H1 (cell line): ENCODE measurements at regions not wholly inside any gene's neighbourhood (a gene's known extent, or its start where the extent isn't known, plus 50 kb on each side); places are given as distances from the start of the nearest gene placed in this dataset.

Experiments
- CTCF ChIA-PET: fragments of 300-600 bp; sonication (Branson Sonifier 250); formaldehyde crosslinking; loops from one replicate; lab custom pipeline; 2021; ENCODE audit not compliant: partially characterized antibody; lab: Charles Lee
- POLR2A ChIA-PET: fragments of 300-600 bp; sonication (Branson Sonifier 250); formaldehyde crosslinking; loops from one replicate; lab custom pipeline; 2021; ENCODE audit warnings: inconsistent platforms; ENCODE audit not compliant: partially characterized antibody; lab: Charles Lee
- DNase-seq, 2 experiments: peaks; one replicate each; pipeline versions ENCODE4 v3.0.0 to v3.0.0-alpha.2; 2010 to 2022; ENCODE audit warnings: low spot score in 2 of 2, low read depth in 1 of 2, mixed read lengths in 1 of 2
- FAIRE-seq: peaks from 2 replicates; lab custom pipeline; 2011; peaks lifted over from hg19 to GRCh38; lab: Jason Lieb, UNC
- H2AFZ ChIP-seq: 2 replicates; pipeline ENCODE4 v1.8.1; 2012; ENCODE audit warnings: low read length, inconsistent platforms
- H2AK5ac ChIP-seq: 2 replicates; pipeline ENCODE4 v1.6.1; 2013; ENCODE audit warnings: low read depth, low read length
- H2BK120ac ChIP-seq: replicated peaks from 2 replicates; pipeline ENCODE3; 2013; ENCODE audit warnings: low read depth, low read length, inconsistent platforms
- H2BK12ac ChIP-seq: 2 replicates; pipeline ENCODE4 v1.6.1; 2013; ENCODE audit warnings: low read depth, low read length
- H2BK15ac ChIP-seq: 2 replicates; pipeline ENCODE4 v1.6.1; 2013; ENCODE audit warnings: low read length
- H2BK20ac ChIP-seq: 2 replicates; pipeline ENCODE4 v1.6.1; 2013; ENCODE audit warnings: low read length
- H2BK5ac ChIP-seq: 2 replicates; pipeline ENCODE4 v1.6.1; 2013; ENCODE audit warnings: low read depth, low read length
- H3K14ac ChIP-seq: 2 replicates; pipeline ENCODE4 v1.6.1; 2013; ENCODE audit warnings: inconsistent platforms; ENCODE audit not compliant: insufficient read length
- H3K18ac ChIP-seq: 2 replicates; pipeline ENCODE4 v1.6.1; 2013; ENCODE audit warnings: low read length; ENCODE audit errors: extremely low read depth
- H3K23ac ChIP-seq: 2 replicates; pipeline ENCODE4 v1.6.1; 2013; ENCODE audit warnings: inconsistent platforms; ENCODE audit not compliant: insufficient read length
- H3K23me2 ChIP-seq: 2 replicates; pipeline ENCODE4 v1.6.1; 2013; ENCODE audit warnings: low read depth, low read length
- H3K27ac ChIP-seq: 2 replicates; pipeline ENCODE4 v1.6.1; 2011; ENCODE audit warnings: low read depth, low read length, inconsistent platforms
- H3K27me3 ChIP-seq, 4 experiments: replicated peaks in 1 of 4; 1 replicate in 1 of 4; 2 replicates in 3 of 4; pipeline versions ENCODE4 v1.6.1 to v1.8.1; 2011 to 2013; ENCODE audit warnings: low read length in 3 of 4, mild to moderate bottlenecking in 3 of 4, inconsistent platforms in 2 of 4, mixed read lengths in 2 of 4, moderate library complexity in 1 of 4; ENCODE audit not compliant: control insufficient read depth in 3 of 4, insufficient read depth in 3 of 4; ENCODE audit errors: extremely low read depth in 1 of 4
- H3K36me3 ChIP-seq, 4 experiments: 2 replicates each; pipeline versions ENCODE4 v1.6.1 to v1.8.1; 2011 to 2013; ENCODE audit warnings: mild to moderate bottlenecking in 4 of 4, low read length in 3 of 4, moderate library complexity in 2 of 4, control low read depth in 1 of 4, inconsistent platforms in 1 of 4; ENCODE audit not compliant: insufficient read depth in 4 of 4, control insufficient read depth in 2 of 4
- H3K4ac ChIP-seq: replicated peaks from 2 replicates; pipeline ENCODE3; 2013; ENCODE audit warnings: low read length, low read depth, mixed read lengths, inconsistent platforms; ENCODE audit not compliant: insufficient read length
- H3K4me1 ChIP-seq, 4 experiments: replicated peaks in 1 of 4; 1 replicate in 1 of 4; 2 replicates in 3 of 4; pipeline versions ENCODE4 v1.6.1 to v1.8.1; 2011 to 2013; ENCODE audit warnings: low read length in 3 of 4, inconsistent platforms in 2 of 4, mixed read lengths in 1 of 4; ENCODE audit not compliant: insufficient read depth in 4 of 4, control insufficient read depth in 3 of 4
- H3K4me2 ChIP-seq, 2 experiments: 2 replicates each; pipeline versions ENCODE4 v1.6.1 to v1.8.1; 2011 to 2013; ENCODE audit warnings: low read depth in 2 of 2, low read length in 2 of 2, control low read depth in 1 of 2, inconsistent platforms in 1 of 2, mild to moderate bottlenecking in 1 of 2; ENCODE audit not compliant: insufficient read depth in 1 of 2
- H3K4me3 ChIP-seq, 4 experiments: fragments of 200-600, 300-600 bp in 1 of 4; sonication (generic), shearing (Covaris generic), sonication (Bioruptor Twin) in 1 of 4; 2 replicates each; pipeline versions ENCODE4 v1.5.1 to v1.8.1; 2011 to 2016; ENCODE audit warnings: low read length in 4 of 4, low read depth in 3 of 4, control low read depth in 2 of 4, inconsistent platforms in 2 of 4, mild to moderate bottlenecking in 2 of 4, mixed read lengths in 1 of 4, moderate library complexity in 1 of 4; ENCODE audit not compliant: insufficient read depth in 2 of 4; ENCODE audit errors: extremely low read depth in 1 of 4
- H3K56ac ChIP-seq: replicated peaks from 2 replicates; pipeline ENCODE3; 2013; ENCODE audit warnings: low read depth, mild to moderate bottlenecking, mixed read lengths, low read length, inconsistent platforms; ENCODE audit not compliant: insufficient read length
- H3K79me1 ChIP-seq: 2 replicates; pipeline ENCODE4 v1.6.1; 2013; ENCODE audit warnings: low read depth, low read length, control low read depth
- H3K79me2 ChIP-seq, 2 experiments: 2 replicates each; pipeline versions ENCODE4 v1.6.1 to v1.8.1; 2012 to 2013; ENCODE audit warnings: low read length in 2 of 2, mild to moderate bottlenecking in 2 of 2, inconsistent platforms in 1 of 2; ENCODE audit not compliant: insufficient read depth in 2 of 2, control insufficient read depth in 1 of 2
- H3K9ac ChIP-seq, 4 experiments: replicated peaks in 1 of 4; 1 replicate in 1 of 4; 2 replicates in 3 of 4; pipeline versions ENCODE4 v1.6.1 to v1.8.1; 2011 to 2013; ENCODE audit warnings: low read depth in 3 of 4, low read length in 3 of 4, control low read depth in 2 of 4, mild to moderate bottlenecking in 2 of 4, moderate library complexity in 2 of 4, inconsistent platforms in 1 of 4; ENCODE audit errors: extremely low read depth in 1 of 4
- H3K9me3 ChIP-seq, 2 experiments: 2 replicates each; pipeline versions ENCODE4 v1.6.1 to v1.8.1; 2012 to 2013; ENCODE audit warnings: mild to moderate bottlenecking in 2 of 2, moderate library complexity in 2 of 2, control low read depth in 1 of 2, inconsistent platforms in 1 of 2, low read depth in 1 of 2, low read length in 1 of 2, mixed read lengths in 1 of 2; ENCODE audit not compliant: insufficient read depth in 2 of 2
- H4K20me1 ChIP-seq, 2 experiments: replicated peaks in 1 of 2; 2 replicates each; pipeline versions ENCODE3 to v1.8.1; 2011 to 2013; ENCODE audit warnings: inconsistent platforms in 2 of 2, low read length in 2 of 2, mild to moderate bottlenecking in 1 of 2; ENCODE audit not compliant: insufficient read depth in 2 of 2, control insufficient read depth in 1 of 2
- H4K5ac ChIP-seq: 2 replicates; pipeline ENCODE4 v1.6.1; 2013; ENCODE audit warnings: low read length, low read depth, mixed read lengths, inconsistent platforms; ENCODE audit not compliant: insufficient read length
- H4K8ac ChIP-seq: 2 replicates; pipeline ENCODE4 v1.8.0; 2013; ENCODE audit warnings: mild to moderate bottlenecking, moderate library complexity, low read length, inconsistent platforms; ENCODE audit not compliant: insufficient read depth; ENCODE audit errors: extremely low read depth
- H4K91ac ChIP-seq: replicated peaks from 2 replicates; pipeline ENCODE3; 2013; ENCODE audit warnings: low read length, mixed read lengths, inconsistent platforms; ENCODE audit not compliant: insufficient read length
- CBX5 ChIP-seq: fragments of 300-800, 300-1000 bp; sonication (generic); IDR thresholded peaks from 2 replicates; pipeline ENCODE4 v1.7.1; 2016; ENCODE audit warnings: antibody characterized with exemption, low read length, low read depth
- CBX8 ChIP-seq: fragments of 300-800, 300-1000 bp; sonication (generic); IDR thresholded peaks from 2 replicates; pipeline ENCODE4 v1.7.1; 2016; ENCODE audit warnings: low read depth, low read length, borderline replicate concordance
- EZH2 ChIP-seq: fragments of 200-600 bp; sonication (generic); IDR thresholded peaks from 2 replicates; pipeline ENCODE4 v1.7.1; 2012; ENCODE audit warnings: low read depth, mild to moderate bottlenecking, moderate library complexity, low read length, inconsistent platforms; ENCODE audit not compliant: severe bottlenecking
- FOSL1 ChIP-seq: IDR thresholded peaks from 2 replicates; pipeline ENCODE4 v1.6.1; 2011; ENCODE audit warnings: mild to moderate bottlenecking, low read depth, low read length, moderate library complexity; ENCODE audit not compliant: insufficient read depth
- GTF2F1 ChIP-seq: IDR thresholded peaks from 2 replicates; pipeline ENCODE4 v1.6.1; 2012; ENCODE audit warnings: low read depth, low read length, improper control_type of control experiment, borderline replicate concordance
- JUND ChIP-seq: IDR thresholded peaks from 2 replicates; pipeline ENCODE4 v1.6.1; 2011; ENCODE audit warnings: mild to moderate bottlenecking, improper control_type of control experiment, low read length
- POLR2AphosphoS5 ChIP-seq: IDR thresholded peaks from 2 replicates; pipeline ENCODE4 v1.6.1; 2011; ENCODE audit warnings: low read depth, low read length
- RNF2 ChIP-seq: fragments of 200-900, 300-1000 bp; sonication (generic); IDR thresholded peaks from 2 replicates; pipeline ENCODE4 v1.7.1; 2016; ENCODE audit warnings: borderline replicate concordance, low read depth, mild to moderate bottlenecking, antibody characterized with exemption, low read length; ENCODE audit not compliant: poor library complexity, severe bottlenecking; ENCODE audit errors: missing control alignments
- SIRT6 ChIP-seq: IDR thresholded peaks from one replicate; pipeline ENCODE4 v1.7.1; 2012; ENCODE audit warnings: low read length, inconsistent platforms
- SIX5 ChIP-seq: IDR thresholded peaks from 2 replicates; pipeline ENCODE4 v1.6.1; 2011; ENCODE audit warnings: mild to moderate bottlenecking, low read depth, low read length
- SP1 ChIP-seq: IDR thresholded peaks from 2 replicates; pipeline ENCODE4 v1.6.1; 2011; ENCODE audit warnings: low read depth, low read length
- SUZ12 ChIP-seq: fragments of 200-600 bp; sonication (generic); IDR thresholded peaks from 2 replicates; pipeline ENCODE4 v1.6.1; 2012; ENCODE audit warnings: mild to moderate bottlenecking, inconsistent platforms, low read length, moderate library complexity, mixed read lengths
- TAF1 ChIP-seq: IDR thresholded peaks from 2 replicates; pipeline ENCODE4 v1.6.1; 2011; ENCODE audit warnings: mild to moderate bottlenecking, low read depth, low read length
- ZNF274 ChIP-seq: IDR thresholded peaks from 2 replicates; pipeline ENCODE4 v1.7.0; 2012; ENCODE audit warnings: low read length, borderline replicate concordance; ENCODE audit errors: extremely low read depth
- WGBS, 2 experiments: shearing (Covaris generic) in 1 of 2; methylation state at CpG; one replicate each; pipeline versions ENCODE4 v1.1.6 to v1.1.7; 2013 to 2015; ENCODE audit warnings: low lambda C conversion rate in 2 of 2, mixed read lengths in 2 of 2, inconsistent platforms in 1 of 2, low coverage in 1 of 2, missing lambda C conversion rate in 1 of 2; ENCODE audit not compliant: insufficient replicate concordance in 2 of 2, insufficient coverage in 1 of 2, insufficient read length in 1 of 2; ENCODE audit errors: extremely low coverage in 1 of 2, missing lambda C conversion rate in 1 of 2; 5-methylcytosine and 5-hydroxymethylcytosine counted together
- TF ChIP-seq, protein P1 (sequence below): IDR thresholded peaks from 2 replicates; pipeline ENCODE4 v1.6.1; 2011; ENCODE audit warnings: low read depth, mild to moderate bottlenecking, low read length; ENCODE audit not compliant: insufficient read depth

DNA sequence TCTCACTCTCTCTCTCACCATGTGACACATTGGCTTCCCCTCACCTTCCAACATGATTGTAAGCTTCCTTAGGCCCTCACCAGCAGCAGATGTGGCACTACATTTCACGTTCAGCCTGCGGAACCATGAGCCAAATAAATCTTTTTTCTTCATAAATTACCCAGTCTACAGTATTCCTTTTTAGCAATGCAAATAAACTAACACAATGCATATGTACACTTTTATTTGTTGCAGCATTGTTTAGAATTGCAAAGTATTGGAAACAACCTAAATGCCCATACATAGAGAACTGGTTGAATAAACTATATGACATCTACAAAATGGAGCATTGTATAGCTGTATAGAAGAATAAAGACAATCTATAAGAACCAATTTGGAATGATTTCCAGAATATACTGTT lies 487.6 kb downstream of the FUT8 start:
- 94% methylated on average over 2 of the region's 2 CpGs; no CpG with 5 or more reads in 1 of the 2 experiments for WGBS, 2 experiments
- ChIA-PET POLR2A (no interaction called here), CTCF (interaction anchor here (0.9 kb wide), 1 partner anchor 8 kb away, joined by 3 read pairs; no protein-coding TSS in a partner anchor)
- Histone ChIP-seq H3K18ac (no peak overlapping the region), H4K8ac (no peak overlapping the region), H4K5ac (no peak overlapping the region), H2BK5ac (no peak overlapping the region), H4K91ac (no peak overlapping the region), H2AK5ac (no peak overlapping the region), H3K79me1 (no peaks in the 10 kb centered on the region), H3K27ac (no peak overlapping the region), H3K4me3 (no peak overlapping the region), H3K27me3 (no peaks in the 10 kb centered on the region), H3K4me1 (no peaks in the 10 kb centered on the region), H3K9ac (no peak overlapping the region), H2BK20ac (no peak overlapping the region), H3K9me3 (peaks cover 8 to 10% of the 10 kb centered on the region in 2 experiments; a peak in 2 of 4 replicates), H2BK120ac (no peak overlapping the region), H3K23me2 (no peaks in the 10 kb centered on the region), H3K4me2 (no peak overlapping the region), H3K36me3 (no peaks in the 10 kb centered on the region), H3K14ac (no peak overlapping the region), H4K20me1 (no peaks in the 10 kb centered on the region), H2BK15ac (no peak overlapping the region), H3K4ac (no peak overlapping the region), H2AFZ (no peak overlapping the region), H3K79me2 (no peaks in the 10 kb centered on the region), H3K56ac (no peak overlapping the region), H2BK12ac (no peak overlapping the region), H3K23ac (no peak overlapping the region)
- no peak for DNase-seq
- no peak for FAIRE-seq
- TF ChIP-seq SIX5 (no peak), CBX5 (no peak), TAF1 (no peak), RNF2 (no peak), ZNF274 (no peak), EZH2 (no peak), SIRT6 (no peak), GTF2F1 (no peak), CBX8 (no peak), JUND (no peak), POLR2AphosphoS5 (no peak), SUZ12 (no peak), FOSL1 (no peak), SP1 (no peak)
- TF ChIP-seq, protein P1, sequence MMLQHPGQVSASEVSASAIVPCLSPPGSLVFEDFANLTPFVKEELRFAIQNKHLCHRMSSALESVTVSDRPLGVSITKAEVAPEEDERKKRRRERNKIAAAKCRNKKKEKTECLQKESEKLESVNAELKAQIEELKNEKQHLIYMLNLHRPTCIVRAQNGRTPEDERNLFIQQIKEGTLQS, result no peak
